HEK293T (cell line): ENCODE measurements at regions not wholly inside any gene's neighbourhood (a gene's known extent, or its start where the extent isn't known, plus 50 kb on each side); places are given as distances from the start of the nearest gene placed in this dataset.

ENCODE experiments used
- CTCF ChIA-PET: fragments of 350-600 bp; formaldehyde crosslinking; extraction: SDS; loops from one replicate; lab custom pipeline; 2021; ENCODE audit warnings: antibody characterized with exemption, inconsistent platforms; lab: Yijun Ruan, JAX
- POLR2A ChIA-PET: fragments of 350-600 bp; formaldehyde crosslinking; extraction: SDS; loops from one replicate; lab custom pipeline; 2020; ENCODE audit warnings: antibody characterized with exemption, inconsistent platforms; lab: Yijun Ruan, JAX
- DNase-seq: peaks from one replicate; pipeline ENCODE4 v3.0.0; 2012; ENCODE audit warnings: mixed read lengths; ENCODE audit errors: extremely low spot score
- ARNT ChIP-seq: fragments of 450-650 bp; IDR thresholded peaks from 2 replicates; pipeline ENCODE4 v1.6.1; 2017; ENCODE audit warnings: mild to moderate bottlenecking
- BHLHE40 ChIP-seq: fragments of 450-650 bp; IDR thresholded peaks from 2 replicates; pipeline ENCODE4 v1.6.1; 2016; ENCODE audit warnings: mild to moderate bottlenecking, moderate library complexity, borderline replicate concordance
- CTBP1 ChIP-seq: fragments of 450-650 bp; IDR thresholded peaks from 2 replicates; pipeline ENCODE4 v1.6.1; 2016; ENCODE audit warnings: borderline replicate concordance
- ELF4 ChIP-seq: fragments of 450-650 bp; IDR thresholded peaks from 2 replicates; pipeline ENCODE4 v1.6.1; 2017; ENCODE audit warnings: antibody characterized with exemption
- FOXA1 ChIP-seq: fragments of 450-650 bp; IDR thresholded peaks from 2 replicates; pipeline ENCODE4 v1.6.1; 2016; ENCODE audit warnings: mild to moderate bottlenecking
- FOXK2 ChIP-seq: fragments of 450-650 bp; IDR thresholded peaks from 2 replicates; pipeline ENCODE4 v1.6.1; 2016; ENCODE audit warnings: mild to moderate bottlenecking
- FOXM1 ChIP-seq: fragments of 450-650 bp; IDR thresholded peaks from 2 replicates; pipeline ENCODE4 v1.6.1; 2017; ENCODE audit warnings: mild to moderate bottlenecking, borderline replicate concordance
- HDGF ChIP-seq: fragments of 450-650 bp; IDR thresholded peaks from 2 replicates; pipeline ENCODE4 v1.6.1; 2017; ENCODE audit warnings: antibody characterized with exemption, borderline replicate concordance
- L3MBTL2 ChIP-seq: fragments of 450-650 bp; conservative IDR thresholded peaks from 2 replicates; pipeline ENCODE4 v1.6.1; 2016; ENCODE audit warnings: mild to moderate bottlenecking
- LEF1 ChIP-seq: fragments of 450-650 bp; IDR thresholded peaks from 2 replicates; pipeline ENCODE4 v1.6.1; 2017; ENCODE audit warnings: mild to moderate bottlenecking, borderline replicate concordance
- NFRKB ChIP-seq: fragments of 450-650 bp; IDR thresholded peaks from 2 replicates; pipeline ENCODE4 v1.6.1; 2016; ENCODE audit warnings: mild to moderate bottlenecking, moderate library complexity
- SP1 ChIP-seq: fragments of 450-650 bp; IDR thresholded peaks from 2 replicates; pipeline ENCODE4 v1.6.1; 2017
- SUZ12 ChIP-seq: fragments of 450-650 bp; IDR thresholded peaks from 2 replicates; pipeline ENCODE4 v1.6.1; 2016; ENCODE audit warnings: mild to moderate bottlenecking
- TARDBP ChIP-seq: fragments of 450-650 bp; IDR thresholded peaks from 2 replicates; pipeline ENCODE4 v1.6.1; 2016
- ZNF384 ChIP-seq: fragments of 450-650 bp; IDR thresholded peaks from 2 replicates; pipeline ENCODE4 v1.6.1; 2016
- TF ChIP-seq, protein P1 (sequence below): fragments of 450-650 bp; IDR thresholded peaks from 2 replicates; pipeline ENCODE4 v1.6.1; 2016

DNA sequence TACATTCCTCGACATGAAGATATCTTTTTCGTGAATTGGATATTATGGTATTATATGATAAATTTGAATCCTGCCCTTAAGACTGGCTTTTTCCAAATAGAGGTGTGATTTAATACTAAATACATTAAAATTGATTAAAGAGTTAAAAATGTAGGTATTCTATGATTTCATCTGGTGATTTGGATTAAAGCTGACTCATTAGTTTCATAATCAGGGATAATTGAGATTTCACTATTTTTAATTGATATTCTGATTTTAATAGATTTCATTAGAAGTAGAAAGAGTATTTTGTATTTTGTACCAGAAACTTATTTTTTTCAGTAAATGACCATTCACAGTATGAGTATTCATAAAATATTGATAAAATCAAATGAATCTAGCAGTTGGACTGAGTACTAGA, 524.1 kb downstream of the PLCL1 start:
- no peak for DNase-seq
- ChIA-PET CTCF (no interaction called here), POLR2A (no interaction called here)
- TF ChIP-seq FOXA1 (no peak), FOXK2 (no peak), BHLHE40 (no peak), TARDBP (no peak), CTBP1 (no peak)
- TF ChIP-seq, protein P1, sequence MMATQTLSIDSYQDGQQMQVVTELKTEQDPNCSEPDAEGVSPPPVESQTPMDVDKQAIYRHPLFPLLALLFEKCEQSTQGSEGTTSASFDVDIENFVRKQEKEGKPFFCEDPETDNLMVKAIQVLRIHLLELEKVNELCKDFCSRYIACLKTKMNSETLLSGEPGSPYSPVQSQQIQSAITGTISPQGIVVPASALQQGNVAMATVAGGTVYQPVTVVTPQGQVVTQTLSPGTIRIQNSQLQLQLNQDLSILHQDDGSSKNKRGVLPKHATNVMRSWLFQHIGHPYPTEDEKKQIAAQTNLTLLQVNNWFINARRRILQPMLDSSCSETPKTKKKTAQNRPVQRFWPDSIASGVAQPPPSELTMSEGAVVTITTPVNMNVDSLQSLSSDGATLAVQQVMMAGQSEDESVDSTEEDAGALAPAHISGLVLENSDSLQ: no peak

DNA sequence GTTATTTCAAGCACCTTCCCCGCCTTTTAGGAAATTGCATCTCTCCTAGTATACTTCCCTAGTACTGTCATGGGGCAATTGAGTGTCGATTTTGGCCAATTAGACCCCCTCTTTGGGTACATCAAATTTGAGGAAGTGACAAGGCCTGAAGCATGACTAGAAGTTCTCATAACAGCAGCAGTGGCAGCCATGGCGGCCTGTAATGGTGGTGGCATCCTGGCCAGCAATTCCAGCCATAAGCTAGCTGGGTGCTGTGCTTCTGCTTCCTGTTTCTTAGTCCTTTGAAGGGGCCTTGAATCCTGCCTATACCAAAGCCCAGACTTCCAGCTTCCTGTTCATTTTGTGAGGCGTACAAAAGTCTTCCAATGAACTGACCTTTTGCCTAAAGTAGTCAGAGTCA, 523.1 kb downstream of the PLCL1 start:
- DNase-seq: no peak
- ChIA-PET POLR2A (no interaction called here), CTCF (no interaction called here)
- TF ChIP-seq SP1: no peak
- TF ChIP-seq ZNF384: no peak
- no peak for TF ChIP-seq BHLHE40
- TF ChIP-seq FOXA1: no peak
- TF ChIP-seq, protein P1: no peak
- no peak for TF ChIP-seq FOXK2
- TF ChIP-seq ELF4: no peak
- TF ChIP-seq NFRKB: no peak
- TF ChIP-seq ARNT: no peak
- TF ChIP-seq CTBP1: no peak
- TF ChIP-seq SUZ12: no peak
- TF ChIP-seq LEF1: no peak
- no peak for TF ChIP-seq HDGF
- TF ChIP-seq L3MBTL2: no peak
- no peak for TF ChIP-seq TARDBP
- TF ChIP-seq FOXM1: no peak

DNA sequence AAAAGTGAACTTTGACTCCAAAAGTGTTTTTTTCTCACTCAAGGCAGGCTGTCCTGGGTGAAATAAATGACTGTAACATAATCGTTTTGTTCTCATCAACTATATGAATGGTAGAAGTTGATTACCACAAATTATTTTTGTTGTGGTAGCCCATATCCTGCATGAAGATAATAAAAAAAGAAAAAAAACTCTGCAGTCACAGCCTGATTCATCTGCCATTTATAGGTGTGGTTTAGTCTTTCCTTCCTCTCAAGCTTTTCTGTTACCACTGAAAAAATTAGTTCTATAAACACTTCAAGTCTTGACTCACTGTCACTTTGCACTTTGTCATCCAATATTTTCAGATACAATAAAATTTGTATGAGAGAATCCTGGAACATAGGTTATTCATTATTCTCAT, 522.0 kb downstream of the PLCL1 start:
- ChIA-PET POLR2A (no interaction called here), CTCF (no interaction called here)
- TF ChIP-seq FOXM1 (no peak), SUZ12 (no peak), LEF1 (no peak), ARNT (no peak), HDGF (no peak), ZNF384 (no peak), SP1 (no peak), L3MBTL2 (no peak), TARDBP (no peak), CTBP1 (no peak), FOXK2 (no peak), BHLHE40 (no peak), ELF4 (no peak), FOXA1 (no peak)
- DNase-seq: no peak

DNA sequence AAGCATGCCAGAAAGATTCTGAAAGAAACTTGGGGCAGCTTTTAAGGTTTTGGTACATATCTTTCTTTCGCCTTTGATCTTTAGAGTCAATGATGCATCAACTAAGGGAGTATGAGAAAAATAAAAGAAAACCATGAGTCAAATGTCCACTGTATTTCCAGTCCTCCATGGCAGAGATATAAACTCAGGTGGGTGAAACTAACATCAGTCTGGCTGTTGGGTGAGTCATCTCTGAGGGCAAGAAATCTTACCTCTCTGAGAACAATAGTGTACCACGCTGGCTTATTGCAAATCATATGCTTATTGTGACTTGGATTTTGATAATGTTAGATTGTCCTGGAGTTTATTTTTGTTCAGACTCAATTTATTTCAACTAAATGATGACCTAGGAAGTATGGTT, 521.0 kb downstream of the PLCL1 start:
- TF ChIP-seq ZNF384: no peak
- no peak for TF ChIP-seq FOXK2
- no peak for TF ChIP-seq HDGF
- no peak for TF ChIP-seq LEF1
- ChIA-PET POLR2A (no interaction called here), CTCF (interaction anchor here (0.6 kb wide), 1 partner anchor 1197 kb away, joined by 3 read pairs; no protein-coding TSS in a partner anchor)
- DNase-seq: no peak

DNA sequence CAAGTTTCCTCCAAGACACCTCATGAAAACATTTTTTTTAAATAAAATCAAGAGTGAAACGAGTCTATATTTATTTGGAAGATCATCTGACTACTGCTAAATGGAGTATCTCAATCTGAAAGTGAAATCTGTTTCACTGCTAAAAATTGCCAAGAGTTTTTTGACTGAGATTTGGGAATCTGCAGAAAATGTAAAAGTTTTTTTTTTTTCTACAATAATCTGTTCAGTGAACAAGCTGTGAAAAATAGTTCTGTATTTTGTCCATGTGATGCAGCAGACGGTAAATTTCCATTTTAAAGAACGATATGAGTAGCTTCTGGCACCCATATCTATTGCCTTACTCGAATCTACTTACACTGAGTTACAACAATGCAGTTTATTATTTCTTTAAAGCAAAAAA, 519.7 kb downstream of the PLCL1 start:
- DNase-seq: no peak
- ChIA-PET POLR2A (no interaction called here), CTCF (interaction anchor here (0.7 to 1.0 kb wide), 2 partner anchors 11 to 75 kb away, joined by 3 to 6 read pairs; no protein-coding TSS in a partner anchor)
- TF ChIP-seq CTBP1: no peak
- TF ChIP-seq ZNF384: no peak
- no peak for TF ChIP-seq FOXK2

DNA sequence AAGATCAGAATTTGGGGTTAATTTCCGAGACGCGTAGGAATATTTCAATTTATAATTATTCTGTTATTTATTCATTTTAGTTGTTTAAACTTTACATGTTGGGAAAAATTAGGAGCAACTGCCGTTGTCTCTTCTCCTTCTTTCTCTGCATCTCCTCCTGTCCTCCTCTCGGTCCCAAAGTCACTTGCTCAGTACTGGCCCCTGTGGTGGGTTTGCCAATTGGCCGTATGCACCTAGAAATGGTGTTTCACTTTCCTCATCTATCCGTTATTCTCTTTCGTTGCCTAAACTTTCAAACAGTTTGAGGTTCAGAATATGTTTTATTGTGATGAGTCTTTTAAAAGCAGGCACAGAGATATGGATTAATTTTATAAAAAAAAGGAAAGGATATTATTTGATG, 517.9 kb downstream of the PLCL1 start:
- TF ChIP-seq FOXK2 (no peak), ELF4 (no peak), LEF1 (no peak), SUZ12 (no peak), HDGF (no peak), SP1 (no peak), ARNT (no peak), BHLHE40 (no peak), FOXA1 (no peak), ZNF384 (no peak), NFRKB (no peak)
- TF ChIP-seq, protein P1: no peak
- DNase-seq: peak; percentile 21
- ChIA-PET CTCF (no interaction called here), POLR2A (no interaction called here)

DNA sequence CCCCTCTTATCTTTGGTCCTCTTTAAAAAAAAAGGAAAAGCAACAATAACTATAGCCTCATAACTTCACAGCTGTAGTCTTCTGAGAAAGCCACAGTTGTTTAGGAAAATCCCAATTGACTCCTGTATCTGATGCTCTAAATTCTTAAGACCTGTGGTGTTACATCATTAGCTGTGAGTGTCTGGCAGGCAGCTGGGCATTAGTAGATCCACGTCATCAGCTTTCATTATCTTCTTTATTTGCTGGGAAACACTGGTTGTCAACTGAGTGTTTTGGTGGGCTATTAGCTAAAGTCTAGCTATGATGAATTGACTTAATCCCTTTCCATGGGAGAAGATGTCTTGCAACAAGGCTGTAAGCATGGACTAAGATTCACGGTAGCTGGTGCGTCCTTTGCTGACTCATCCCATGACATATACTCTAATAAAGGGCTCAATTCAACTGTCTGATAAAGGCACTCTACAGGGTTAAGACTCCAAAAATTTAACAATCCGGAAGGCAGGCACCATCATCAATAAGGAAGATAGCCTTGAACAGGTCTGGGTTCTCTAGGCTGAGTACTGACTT, 517.2 kb downstream of the PLCL1 start:
- TF ChIP-seq ELF4 (no peak), FOXM1 (no peak), NFRKB (no peak), ARNT (no peak), FOXA1 (no peak), SUZ12 (no peak), L3MBTL2 (no peak), HDGF (no peak), CTBP1 (no peak), BHLHE40 (no peak), ZNF384 (no peak), SP1 (no peak), FOXK2 (no peak), LEF1 (no peak), TARDBP (no peak)
- TF ChIP-seq, protein P1: no peak
- POLR2A ChIA-PET: no interaction called here
- CTCF ChIA-PET: no interaction called here
- no peak for DNase-seq
